Keratinocyte (primary cell): ENCODE measurements at regions not wholly inside any gene's neighbourhood (a gene's known extent, or its start where the extent isn't known, plus 50 kb on each side); places are given as distances from the start of the nearest gene placed in this dataset.

Experiments used
- DNase-seq: peaks from one replicate; pipeline ENCODE4 v3.0.0-alpha.2; 2011; ENCODE audit warnings: low read depth, missing footprints, low spot score
- FAIRE-seq: peaks from 2 replicates; lab custom pipeline; 2011; peaks lifted over from hg19 to GRCh38; lab: Jason Lieb, UNC
- H2AFZ ChIP-seq: 2 replicates; pipeline ENCODE4 v1.6.0; 2012; ENCODE audit warnings: low read length, control low read depth, inconsistent platforms; ENCODE audit not compliant: control insufficient read depth
- H3K27ac ChIP-seq: 2 replicates; pipeline ENCODE4 v1.5.1; 2011; ENCODE audit warnings: low read length; ENCODE audit not compliant: control insufficient read depth, insufficient read depth
- H3K27me3 ChIP-seq: 3 replicates; pipeline ENCODE4 v1.6.0; 2011; ENCODE audit warnings: low read length; ENCODE audit not compliant: control insufficient read depth, insufficient read depth; ENCODE audit errors: extremely low read depth
- H3K36me3 ChIP-seq, 2 experiments: 2 replicates in 1 of 2; 3 replicates in 1 of 2; pipeline ENCODE4 v1.5.1; 2011; ENCODE audit warnings: low read length in 2 of 2, mild to moderate bottlenecking in 1 of 2; ENCODE audit not compliant: control insufficient read depth in 2 of 2, insufficient read depth in 2 of 2; ENCODE audit errors: extremely low read depth in 1 of 2
- H3K4me1 ChIP-seq: 3 replicates; pipeline ENCODE4 v1.5.1; 2011; ENCODE audit warnings: low read length; ENCODE audit not compliant: control insufficient read depth, insufficient read depth; ENCODE audit errors: extremely low read depth
- H3K4me2 ChIP-seq: 3 replicates; pipeline ENCODE4 v1.6.0; 2011; ENCODE audit warnings: low read depth, low read length; ENCODE audit not compliant: control insufficient read depth, insufficient read depth; ENCODE audit errors: extremely low read depth
- H3K4me3 ChIP-seq, 3 experiments: fragments of 200-600 bp in 1 of 3; sonication (generic) in 1 of 3; 2 replicates in 2 of 3; 3 replicates in 1 of 3; pipeline ENCODE4 v1.5.1; 2011 to 2016; ENCODE audit warnings: low read length in 3 of 3, mild to moderate bottlenecking in 3 of 3, control low read depth in 2 of 3, inconsistent platforms in 1 of 3, low read depth in 1 of 3, mixed read lengths in 1 of 3, mixed run types in 1 of 3, moderate library complexity in 1 of 3; ENCODE audit not compliant: control insufficient read depth in 2 of 3, insufficient read depth in 2 of 3; ENCODE audit errors: extremely low read depth in 1 of 3
- H3K79me2 ChIP-seq: 2 replicates; pipeline ENCODE4 v1.6.0; 2012; ENCODE audit warnings: low read length; ENCODE audit not compliant: control insufficient read depth, insufficient read depth
- H3K9ac ChIP-seq: 3 replicates; pipeline ENCODE4 v1.6.0; 2011; ENCODE audit warnings: low read length; ENCODE audit not compliant: control insufficient read depth, insufficient read depth; ENCODE audit errors: extremely low read depth
- H3K9me1 ChIP-seq: 3 replicates; pipeline ENCODE4 v1.6.0; 2011; ENCODE audit warnings: low read length; ENCODE audit not compliant: control insufficient read depth, insufficient read depth; ENCODE audit errors: extremely low read depth
- H3K9me3 ChIP-seq: 2 replicates; pipeline ENCODE4 v1.5.1; 2012; ENCODE audit warnings: low read depth, low read length; ENCODE audit not compliant: control insufficient read depth
- H4K20me1 ChIP-seq: 3 replicates; pipeline ENCODE4 v1.6.0; 2011; ENCODE audit warnings: low read length; ENCODE audit not compliant: control insufficient read depth, insufficient read depth; ENCODE audit errors: extremely low read depth
- EZH2 ChIP-seq: IDR thresholded peaks from one replicate; pipeline ENCODE4 v1.6.1; 2012; ENCODE audit warnings: inconsistent platforms, mild to moderate bottlenecking, low read length, moderate library complexity
- dilution Hi-C: fragments of 300-500 bp; cut with MboI; formaldehyde crosslinking; loops from one replicate; pipeline ENCODE4 v1.7.0; 2020; ENCODE audit warnings: low sequenced_read_pairs; ENCODE audit not compliant: extremely low pct_ligation_motif_present
- TF ChIP-seq, protein P1 (sequence below), 3 experiments: IDR thresholded peaks in 1 of 3; conservative IDR thresholded peaks in 1 of 3; optimal IDR thresholded peaks in 1 of 3; 2 replicates in 2 of 3; 3 replicates in 1 of 3; pipeline versions ENCODE3 to v1.5.1; 2011; ENCODE audit warnings: low read length in 3 of 3, mild to moderate bottlenecking in 3 of 3, moderate library complexity in 2 of 3, control low read depth in 1 of 3, inconsistent platforms in 1 of 3; ENCODE audit not compliant: insufficient read depth in 2 of 3; ENCODE audit errors: extremely low read depth in 1 of 3

GRCh38 chr6:15911753-15912504 lies 217.0 kb upstream of the MYLIP start:
- dilution Hi-C loops = no loop called here
- Histone ChIP-seq H4K20me1 (no peaks in the 10 kb centered on the region), H3K36me3 (no peaks in the 10 kb centered on the region), H3K27me3 (no peaks in the 10 kb centered on the region), H3K4me1 (peaks cover 18% of the 10 kb centered on the region), H2AFZ (no peak overlapping the region), H3K27ac (no peak overlapping the region), H3K4me2 (no peak overlapping the region), H3K9me1 (no peaks in the 10 kb centered on the region), H3K9ac (no peak overlapping the region), H3K9me3 (no peaks in the 10 kb centered on the region), H3K4me3 (no peak overlapping the region), H3K79me2 (no peaks in the 10 kb centered on the region)
- TF ChIP-seq EZH2 = no peak
- TF ChIP-seq, protein P1, sequence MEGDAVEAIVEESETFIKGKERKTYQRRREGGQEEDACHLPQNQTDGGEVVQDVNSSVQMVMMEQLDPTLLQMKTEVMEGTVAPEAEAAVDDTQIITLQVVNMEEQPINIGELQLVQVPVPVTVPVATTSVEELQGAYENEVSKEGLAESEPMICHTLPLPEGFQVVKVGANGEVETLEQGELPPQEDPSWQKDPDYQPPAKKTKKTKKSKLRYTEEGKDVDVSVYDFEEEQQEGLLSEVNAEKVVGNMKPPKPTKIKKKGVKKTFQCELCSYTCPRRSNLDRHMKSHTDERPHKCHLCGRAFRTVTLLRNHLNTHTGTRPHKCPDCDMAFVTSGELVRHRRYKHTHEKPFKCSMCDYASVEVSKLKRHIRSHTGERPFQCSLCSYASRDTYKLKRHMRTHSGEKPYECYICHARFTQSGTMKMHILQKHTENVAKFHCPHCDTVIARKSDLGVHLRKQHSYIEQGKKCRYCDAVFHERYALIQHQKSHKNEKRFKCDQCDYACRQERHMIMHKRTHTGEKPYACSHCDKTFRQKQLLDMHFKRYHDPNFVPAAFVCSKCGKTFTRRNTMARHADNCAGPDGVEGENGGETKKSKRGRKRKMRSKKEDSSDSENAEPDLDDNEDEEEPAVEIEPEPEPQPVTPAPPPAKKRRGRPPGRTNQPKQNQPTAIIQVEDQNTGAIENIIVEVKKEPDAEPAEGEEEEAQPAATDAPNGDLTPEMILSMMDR (optimal IDR thresholded peaks at IDR 0.05 in 1 of 3, IDR thresholded peaks at IDR 0.05 in 1 of 3, conservative IDR thresholded peaks at IDR 0.05 in 1 of 3; ENCODE audit: extremely low read depth in 1 of 3, insufficient read depth in 2 of 3, low read length in 3 of 3) = no peak
- FAIRE-seq = no peak
- DNase-seq = no peak

DNA sequence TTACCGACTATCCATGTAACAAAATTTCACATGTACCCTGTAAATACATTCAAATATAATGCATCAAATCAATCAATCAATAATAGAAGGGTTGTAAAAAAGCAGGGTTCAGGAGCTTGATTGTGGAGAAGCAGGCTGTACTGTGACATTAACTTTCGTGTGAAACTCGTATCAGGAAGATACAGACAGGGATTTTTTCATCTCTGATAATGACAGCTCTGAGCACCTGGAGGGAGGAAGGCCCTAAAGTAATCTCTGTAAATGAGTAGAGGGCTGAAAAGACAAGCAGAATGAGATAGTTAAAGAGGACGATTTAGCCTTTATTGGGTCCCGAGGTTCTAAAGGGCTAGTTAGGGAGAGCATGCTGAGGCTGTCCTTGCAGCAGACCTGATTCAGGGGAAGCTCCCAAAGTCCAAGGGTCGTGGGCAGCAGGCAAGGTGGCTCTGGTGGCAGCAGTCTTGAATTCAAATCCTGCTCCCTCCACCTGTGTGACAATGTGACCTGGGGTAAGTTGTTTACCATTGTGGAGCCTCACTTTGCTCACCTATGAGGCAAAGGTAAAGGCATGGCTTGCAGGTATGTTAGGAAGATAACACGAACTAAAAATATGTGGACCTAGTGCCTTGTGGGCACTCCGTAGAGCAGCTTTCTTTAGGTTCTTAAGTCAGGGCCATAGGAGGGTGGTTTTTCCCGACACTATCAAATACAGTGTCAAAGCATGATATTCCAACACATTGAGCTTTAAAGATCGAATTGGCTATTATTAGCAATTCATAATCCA lies 219.4 kb upstream of the MYLIP start:
- peaks cover 18% of the 10 kb centered on the region for H3K4me1 ChIP-seq
- no peak for DNase-seq
- H3K36me3 ChIP-seq = no peaks in the 10 kb centered on the region
- H3K4me3 ChIP-seq = no peak overlapping the region
- no peak overlapping the region for H3K27ac ChIP-seq
- H3K9me1 ChIP-seq = no peaks in the 10 kb centered on the region
- FAIRE-seq = no peak
- no peaks in the 10 kb centered on the region for H3K9me3 ChIP-seq
- dilution Hi-C loops = no loop called here
- H3K27me3 ChIP-seq = no peaks in the 10 kb centered on the region
- H2AFZ ChIP-seq = no peak overlapping the region
- no peak overlapping the region for H3K9ac ChIP-seq
- no peaks in the 10 kb centered on the region for H4K20me1 ChIP-seq
- H3K79me2 ChIP-seq = no peaks in the 10 kb centered on the region
- TF ChIP-seq, protein P1 (optimal IDR thresholded peaks at IDR 0.05 in 1 of 3, IDR thresholded peaks at IDR 0.05 in 1 of 3, conservative IDR thresholded peaks at IDR 0.05 in 1 of 3; ENCODE audit: extremely low read depth in 1 of 3, insufficient read depth in 2 of 3, low read length in 3 of 3) = no peak
- TF ChIP-seq EZH2 = no peak
- no peak overlapping the region for H3K4me2 ChIP-seq
